DMS114 treated with DMSO at 0.1 percent for 48 hours (cell line): ENCODE measurements at regions not wholly inside any gene's neighbourhood (a gene's known extent, or its start where the extent isn't known, plus 50 kb on each side); places are given as distances from the start of the nearest gene placed in this dataset.

ENCODE experiments used
- DNase-seq: peaks from one replicate; lab custom pipeline; 2025; ENCODE audit not compliant: unreplicated experiment; lab: John Stamatoyannopoulos, UW

DNA sequence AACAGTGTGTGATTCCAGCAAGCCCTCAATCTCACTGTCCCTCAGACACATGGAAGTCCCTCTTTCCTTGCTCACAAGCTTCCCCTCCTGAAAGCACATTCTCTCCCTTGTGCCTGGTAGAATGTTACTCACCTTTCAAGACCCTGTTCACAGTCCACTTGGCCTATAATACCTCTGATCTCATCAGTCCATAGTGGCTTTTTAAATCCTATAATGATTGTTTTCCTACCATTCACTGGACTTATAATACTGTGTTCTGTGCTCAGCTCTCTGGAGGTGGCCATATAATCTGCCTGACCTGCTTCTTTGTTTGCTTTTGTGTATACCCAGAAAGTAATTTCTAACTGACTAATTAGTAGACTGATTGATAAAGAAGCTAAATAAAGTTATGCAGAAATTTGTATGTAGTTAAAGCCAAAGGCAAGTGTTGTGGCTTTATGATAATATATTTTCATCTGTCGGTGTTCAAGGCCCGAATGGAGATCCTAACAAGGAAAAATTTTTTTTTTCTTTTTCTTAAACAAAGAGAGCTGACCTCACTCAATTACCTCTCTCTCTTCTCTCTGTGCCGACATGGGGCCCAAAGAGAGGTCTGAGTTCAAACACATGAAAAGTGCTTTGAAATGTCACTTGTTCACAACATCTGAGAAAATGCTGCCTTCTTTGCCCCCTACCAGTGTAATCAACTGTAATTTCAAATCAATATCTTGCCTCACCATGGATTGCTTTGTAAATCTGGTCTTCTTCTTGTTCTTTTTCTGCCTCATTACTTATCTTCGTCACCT is 1033.0 kb upstream of the PIK3C3 start:
- DNase-seq: no peak

GRCh38 chr18:40917056-40917455 is 1038.0 kb upstream of the PIK3C3 start:
- no peak for DNase-seq

- no peak for DNase-seq
Observed at GRCh38 chr18:40915724-40916123, 1039.3 kb upstream of the PIK3C3 start.

DNA sequence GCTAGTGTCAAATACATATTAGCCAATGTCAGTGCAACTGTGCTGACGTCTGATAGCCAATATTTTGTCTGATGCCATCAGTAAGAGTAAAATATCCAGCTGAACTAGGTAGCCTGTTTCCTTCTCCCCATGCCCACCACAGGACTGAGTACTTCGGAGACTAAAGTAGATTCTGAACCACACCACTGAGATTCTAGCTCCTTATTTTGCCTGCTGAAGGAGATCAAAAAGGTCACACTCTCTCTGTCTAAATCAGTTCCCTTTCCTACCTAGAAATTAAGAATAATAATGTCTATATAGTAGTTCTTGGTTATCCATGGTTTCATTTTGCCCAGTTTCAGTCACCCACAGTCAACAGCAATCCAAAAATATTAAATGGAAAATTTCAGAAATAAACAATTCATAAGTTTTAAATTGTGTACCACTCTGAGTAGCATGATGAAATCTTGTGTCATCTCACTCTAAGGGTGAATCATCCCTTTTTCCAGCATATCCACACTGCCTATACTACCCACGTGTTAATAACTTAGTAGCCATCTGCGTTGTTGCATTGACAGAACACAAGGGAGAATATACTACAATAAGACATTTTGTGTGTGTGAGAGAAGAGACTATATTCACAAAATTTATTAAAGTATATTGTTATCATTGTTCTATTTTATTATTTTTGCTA is 1043.3 kb upstream of the PIK3C3 start:
- DNase-seq: no peak

GRCh38 chr18:40911041-40911440 is 1044.0 kb upstream of the PIK3C3 start:
- no peak for DNase-seq

- no peak for DNase-seq
Observed at GRCh38 chr18:40907842-40908241, 1047.2 kb upstream of the PIK3C3 start.

- DNase-seq: no peak
Observed at GRCh38 chr18:40904295-40904694, 1050.7 kb upstream of the PIK3C3 start.

DNA sequence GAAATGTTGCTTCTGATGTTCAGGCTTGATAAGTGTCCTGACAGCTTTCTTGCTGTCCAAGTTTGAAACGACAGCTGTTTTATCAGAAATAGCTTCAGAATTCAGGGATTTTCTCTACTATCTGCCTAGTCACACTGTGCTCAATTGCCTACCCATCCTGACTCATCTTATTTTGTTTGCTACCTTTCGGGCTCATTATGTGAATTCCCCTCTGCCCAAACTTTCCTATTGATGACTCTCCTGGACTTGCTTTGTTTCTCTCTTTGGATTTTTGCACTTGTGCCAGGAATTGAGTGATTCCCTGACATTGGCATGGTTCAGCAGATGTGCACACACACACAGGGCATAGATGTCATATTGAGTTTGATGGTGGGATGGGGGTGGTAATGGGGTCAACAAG is 1052.6 kb upstream of the PIK3C3 start:
- no peak for DNase-seq

- no peak for DNase-seq
Observed at GRCh38 chr18:40897884-40898283, 1057.2 kb upstream of the PIK3C3 start.

- no peak for DNase-seq
Observed at GRCh38 chr18:40883271-40883670, 1071.8 kb upstream of the PIK3C3 start.

- DNase-seq: no peak
Observed at GRCh38 chr18:40882468-40882867, 1072.6 kb upstream of the PIK3C3 start.

DNA sequence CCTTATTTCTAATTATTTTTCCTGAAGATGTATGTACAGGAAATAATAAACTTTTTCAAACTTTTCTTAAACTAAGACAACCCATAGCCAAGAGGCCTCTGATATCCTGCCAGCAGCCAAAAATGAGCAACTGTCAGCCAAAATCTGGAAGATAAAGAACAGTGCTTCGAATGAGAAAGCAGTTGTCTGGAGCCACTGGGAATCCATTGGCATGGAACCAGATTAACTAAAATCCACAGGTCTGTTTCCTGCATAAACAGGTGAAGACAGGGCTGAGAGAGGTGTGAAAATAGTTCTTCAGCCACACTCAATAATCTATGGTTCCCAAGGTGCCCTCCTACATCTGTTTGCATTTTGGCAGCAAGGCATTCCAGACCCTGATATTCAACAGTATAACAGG is 1076.7 kb upstream of the PIK3C3 start:
- no peak for DNase-seq

DNA sequence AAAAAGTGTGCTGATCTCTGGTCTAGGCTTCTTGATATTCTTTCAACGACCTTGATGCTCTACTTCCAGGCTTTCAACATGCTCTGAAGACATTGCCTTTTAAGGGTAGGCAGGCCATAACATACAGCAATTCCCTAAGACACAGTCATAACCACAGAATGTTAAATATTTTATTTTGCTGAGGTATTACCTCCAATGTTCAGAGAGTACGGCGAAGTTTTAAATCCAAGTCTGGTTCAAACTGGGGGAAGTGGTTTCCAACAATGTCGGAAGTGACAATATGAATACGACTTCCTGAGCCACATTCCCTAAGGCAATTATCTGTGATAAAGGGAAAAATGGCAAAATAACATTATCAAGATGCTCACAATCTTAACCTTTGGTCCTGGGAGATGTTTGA is 1077.9 kb upstream of the PIK3C3 start:
- DNase-seq: no peak

GRCh38 chr18:40875101-40875615 is 1079.9 kb upstream of the PIK3C3 start:
- no peak for DNase-seq

DNA sequence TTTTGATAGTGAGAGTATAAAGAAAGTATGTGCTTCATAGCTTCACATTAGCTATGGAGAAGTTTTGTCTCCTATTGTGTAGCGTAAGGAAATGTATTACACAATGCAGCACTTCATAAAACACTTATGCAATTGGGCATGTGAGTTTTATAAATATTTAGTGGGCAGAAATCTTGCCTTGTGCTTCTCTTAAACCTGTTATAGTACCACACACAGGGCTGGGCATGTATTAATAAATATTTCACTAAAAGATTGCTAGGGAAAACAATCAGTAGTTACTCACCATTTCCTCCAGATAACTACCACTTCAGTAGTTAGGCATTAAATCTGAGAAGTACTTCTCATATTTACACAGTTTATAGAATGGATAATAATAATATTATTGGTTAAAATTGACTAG is 1080.8 kb upstream of the PIK3C3 start:
- no peak for DNase-seq

- DNase-seq: no peak
Observed at GRCh38 chr18:40868110-40868858, 1086.8 kb upstream of the PIK3C3 start.

DNA sequence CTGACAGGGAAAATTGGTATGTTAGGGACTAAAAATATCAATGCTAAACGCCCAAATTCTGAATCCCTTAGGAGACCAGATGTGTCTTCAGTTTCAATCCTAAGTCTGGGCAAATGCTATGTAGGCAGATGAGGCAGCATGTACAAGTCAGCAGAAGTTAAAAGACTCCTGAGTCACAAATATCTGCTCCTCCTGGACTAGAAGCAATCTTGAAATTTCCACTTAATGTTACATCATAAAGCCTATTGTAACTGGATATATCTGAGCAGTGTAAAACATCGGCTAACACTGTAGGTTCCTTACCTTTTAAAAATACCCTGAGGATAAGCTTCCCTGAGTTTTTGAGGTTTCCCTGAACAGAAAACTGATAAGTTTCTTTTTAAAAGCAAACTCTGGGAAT is 1087.6 kb upstream of the PIK3C3 start:
- DNase-seq: no peak

DNA sequence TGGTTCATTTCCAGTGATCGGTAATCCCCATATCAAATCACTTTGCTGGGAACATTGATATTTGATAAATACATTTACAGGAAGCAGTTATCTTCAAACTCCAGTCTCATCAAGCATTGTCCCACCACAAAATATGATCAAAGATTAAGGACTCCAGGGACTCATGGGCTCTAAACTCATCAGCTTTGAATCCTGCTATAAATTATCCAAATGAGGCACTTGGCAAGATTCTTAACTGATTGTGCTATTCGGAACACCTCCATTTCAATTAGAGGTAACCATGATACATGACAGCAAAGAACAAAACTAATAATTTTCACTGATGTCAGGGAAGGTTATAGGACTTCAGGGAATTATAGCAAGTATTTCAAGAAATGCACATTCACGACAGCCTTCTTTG is 1088.1 kb upstream of the PIK3C3 start:
- DNase-seq: no peak

GRCh38 chr18:40866013-40866645 is 1088.9 kb upstream of the PIK3C3 start:
- DNase-seq: no peak

- DNase-seq: no peak
Observed at GRCh38 chr18:40864846-40865245, 1090.2 kb upstream of the PIK3C3 start.

DNA sequence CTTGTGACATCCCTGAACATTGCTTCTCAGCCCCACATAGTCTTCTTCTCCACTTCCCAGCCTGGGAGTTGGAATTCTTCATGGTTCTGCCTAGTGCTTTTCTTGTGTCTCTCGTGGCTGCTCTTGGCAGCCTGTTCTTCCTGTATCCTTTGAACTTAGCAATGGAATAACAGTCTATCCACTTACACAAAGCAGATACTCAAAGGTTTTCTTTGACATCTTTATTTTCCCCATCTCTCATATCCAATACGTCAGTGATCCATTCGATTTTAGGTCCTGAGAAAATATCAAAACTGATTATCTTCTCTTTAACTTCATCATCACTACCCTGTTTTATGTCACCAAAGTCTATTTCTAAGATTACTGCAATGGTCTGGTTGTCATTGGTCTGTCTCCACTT is 1091.2 kb upstream of the PIK3C3 start:
- DNase-seq: no peak
